NOMO-1 treated with DMSO at 0.1 percent for 48 hours (cell line): ENCODE measurements at regions not wholly inside any gene's neighbourhood (a gene's known extent, or its start where the extent isn't known, plus 50 kb on each side); places are given as distances from the start of the nearest gene placed in this dataset.

Experiments
- DNase-seq: peaks from one replicate; lab custom pipeline; 2025; ENCODE audit not compliant: unreplicated experiment; lab: John Stamatoyannopoulos, UW

DNA sequence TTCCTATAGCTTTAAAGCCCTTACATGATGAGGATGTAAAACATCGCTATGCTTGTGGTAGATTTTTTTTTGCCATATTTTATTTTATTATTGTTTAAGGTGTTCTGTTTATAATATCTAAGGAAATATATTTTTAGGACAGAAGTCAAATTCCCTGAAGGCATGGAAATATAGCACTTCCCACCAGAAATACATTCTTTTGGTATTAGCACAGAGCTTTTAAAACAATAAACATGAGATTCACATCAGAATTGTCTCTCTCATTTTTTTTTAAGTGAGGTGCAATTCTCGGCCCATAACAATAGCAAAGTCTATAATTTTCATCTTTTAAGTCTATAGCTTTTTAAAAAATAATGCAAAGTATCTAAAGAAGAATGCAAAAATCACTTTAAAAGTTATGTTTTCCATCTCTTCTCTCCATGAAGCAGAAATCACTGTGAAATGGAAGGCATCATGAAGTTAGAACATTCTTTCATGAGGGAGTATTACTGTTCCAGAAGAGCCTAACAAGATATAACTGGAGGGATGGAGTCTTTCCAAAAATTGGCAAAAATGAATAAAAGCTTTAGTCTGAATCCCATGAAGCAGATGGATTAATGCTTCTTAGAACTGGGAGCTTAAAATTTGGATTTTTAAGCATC is 283.6 kb upstream of the TRIB2 start:
- no peak for DNase-seq

- DNase-seq, result no peak
Observed at GRCh38 chr2:12433626-12433990, 283.1 kb upstream of the TRIB2 start.

- no peak for DNase-seq
Observed at GRCh38 chr2:12434630-12435098, 282.1 kb upstream of the TRIB2 start.

DNA sequence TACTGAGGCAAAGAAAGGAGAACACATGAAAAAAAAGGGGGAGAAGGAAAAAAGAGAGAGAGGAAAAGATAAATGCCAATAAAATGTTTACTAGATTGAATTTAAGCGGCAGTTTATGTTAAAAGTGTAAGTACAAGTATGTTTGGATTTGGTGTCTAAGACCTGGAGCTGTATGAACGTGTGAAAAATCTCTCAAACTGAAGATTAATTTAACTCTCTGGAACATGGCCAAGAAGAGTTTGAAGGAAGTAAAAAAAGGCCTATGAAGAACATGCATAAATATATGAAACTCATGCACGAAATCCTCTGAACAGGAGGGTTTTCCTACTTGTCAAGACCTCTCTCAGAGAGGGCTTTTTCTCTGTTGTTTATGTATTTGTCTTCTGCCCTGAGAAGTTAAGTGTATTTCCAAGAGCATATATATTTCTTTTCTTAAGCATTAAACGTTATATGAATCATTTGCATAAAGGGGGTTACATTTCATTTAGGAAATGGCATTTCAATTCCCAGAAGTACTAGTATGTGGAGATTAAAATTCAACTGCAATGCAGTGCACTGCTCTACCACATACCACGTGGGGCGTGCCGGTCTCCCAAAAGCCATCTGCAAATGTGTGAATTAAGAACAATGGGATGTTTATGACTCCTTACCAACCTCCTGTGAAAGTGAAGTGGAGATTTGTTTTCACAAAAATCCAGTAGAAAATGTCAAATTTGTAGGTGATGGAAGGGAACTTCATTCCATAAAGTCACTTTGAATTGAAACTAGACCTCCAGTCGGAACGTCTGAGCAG is 281.1 kb upstream of the TRIB2 start:
- no peak for DNase-seq

DNA sequence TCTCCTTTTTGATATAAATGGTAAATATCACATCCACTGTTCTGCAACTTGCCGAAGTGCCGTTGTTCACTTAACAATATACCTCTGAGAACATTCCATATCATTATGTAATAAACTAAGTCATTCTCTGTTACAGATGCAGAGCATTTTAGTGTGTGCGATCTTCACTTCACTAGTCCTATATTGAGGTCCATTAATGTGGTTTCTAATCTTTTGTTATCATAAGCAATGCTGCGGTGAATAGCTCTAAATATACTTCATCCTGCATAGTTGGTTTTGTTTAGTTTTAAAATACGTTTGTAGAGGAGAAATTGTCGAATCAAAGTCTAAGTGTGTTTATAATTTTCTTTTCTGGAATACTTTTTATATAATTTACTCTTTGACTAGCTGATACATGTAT is 280.3 kb upstream of the TRIB2 start:
- DNase-seq, result no peak

GRCh38 chr2:12436935-12437561 is 279.7 kb upstream of the TRIB2 start:
- no peak for DNase-seq

DNA sequence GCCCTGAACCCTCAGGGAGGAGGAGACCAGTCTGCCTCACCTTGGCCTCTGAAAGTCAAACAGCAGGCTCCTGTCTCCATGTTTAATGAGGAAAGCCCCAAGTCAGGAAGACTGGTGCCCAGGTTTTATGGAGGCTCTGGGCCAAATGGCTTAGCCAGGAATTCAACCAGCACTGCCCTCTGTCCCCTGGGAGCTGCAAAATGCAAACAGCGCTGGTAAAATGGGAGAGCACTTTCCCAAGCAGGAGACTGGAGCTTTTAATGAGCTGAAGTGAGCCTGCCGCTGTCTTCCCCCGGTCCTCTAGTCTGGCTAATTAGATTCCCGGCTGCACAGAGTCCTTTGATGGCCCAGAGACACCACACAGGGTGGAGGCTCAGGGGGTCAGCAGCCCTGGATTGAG is 276.0 kb upstream of the TRIB2 start:
- no peak for DNase-seq

DNA sequence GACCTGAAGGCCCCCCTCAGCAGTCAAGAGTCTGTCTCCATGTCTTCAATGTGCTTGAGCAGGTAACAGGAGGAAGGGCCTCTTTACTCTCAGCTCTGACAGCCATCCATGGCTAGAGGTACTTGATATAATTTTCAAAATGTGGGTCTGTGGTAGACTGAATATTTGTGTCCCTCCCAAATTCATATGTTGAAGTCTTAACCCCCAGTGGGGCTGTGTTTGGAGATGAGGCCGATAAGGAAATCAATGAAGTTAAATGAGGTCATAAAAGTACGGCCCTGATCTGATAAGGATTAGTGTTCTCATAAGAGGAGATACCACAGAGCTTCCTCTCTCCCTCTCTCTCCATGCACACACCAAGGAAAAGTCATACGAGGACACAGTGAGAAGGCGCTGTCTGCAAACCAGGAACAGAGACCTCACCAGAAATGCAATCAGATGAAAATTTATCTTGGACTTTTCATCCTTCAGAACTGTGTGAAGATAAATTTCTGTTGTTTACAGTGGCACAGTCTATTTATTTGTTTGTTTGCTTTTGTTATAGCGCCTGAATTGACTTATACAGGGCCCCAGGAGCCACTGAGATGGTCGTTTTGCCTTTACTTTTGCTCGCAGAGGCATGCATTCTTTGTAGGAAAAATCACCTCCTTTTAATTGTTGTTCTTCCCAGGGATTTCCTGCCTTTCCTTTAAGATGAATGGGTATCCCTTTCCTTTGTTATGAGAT is 274.8 kb upstream of the TRIB2 start:
- DNase-seq, result no peak

DNA sequence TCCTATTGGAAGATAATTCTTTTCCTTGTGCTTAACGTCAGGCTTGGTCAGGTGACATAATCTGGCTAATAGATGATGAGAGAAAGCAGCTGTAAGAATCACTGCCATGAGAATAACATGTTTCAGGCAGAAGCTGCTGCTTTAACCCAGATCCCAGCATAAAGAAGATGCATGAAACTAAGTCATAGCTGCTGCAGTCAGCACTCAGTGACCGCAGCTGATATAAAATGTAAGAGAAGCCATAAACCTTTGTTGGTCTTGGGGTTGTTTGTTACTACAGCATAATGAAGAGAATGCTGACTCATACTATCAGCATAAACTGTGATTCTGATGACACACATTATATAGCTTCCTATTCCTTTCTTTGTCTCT is 274.3 kb upstream of the TRIB2 start:
- DNase-seq, result no peak

- no peak for DNase-seq
Observed at GRCh38 chr2:12448846-12449505, 267.8 kb upstream of the TRIB2 start.

DNA sequence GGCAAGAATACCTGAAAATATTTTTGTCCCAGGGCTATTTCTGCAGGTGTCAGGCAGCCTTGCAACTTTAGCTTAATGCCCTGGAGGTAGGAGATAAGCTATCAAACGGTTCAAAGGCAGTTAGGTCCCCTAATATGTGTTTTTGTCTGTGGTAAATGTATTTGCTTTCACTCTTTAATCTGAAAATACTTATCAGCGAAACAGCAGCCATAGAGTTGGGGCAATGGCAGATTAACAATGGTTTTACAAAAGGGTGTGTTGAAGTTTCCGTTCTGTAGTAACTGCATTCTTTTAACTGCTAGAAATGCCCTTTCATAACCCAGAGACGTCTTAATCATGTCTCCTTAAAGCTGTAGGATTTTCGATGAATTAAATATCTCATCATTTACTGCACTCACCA is 265.0 kb upstream of the TRIB2 start:
- peak; percentile 39 for DNase-seq

GRCh38 chr2:12452185-12452584 is 264.6 kb upstream of the TRIB2 start:
- DNase-seq, result peak; percentile 82

GRCh38 chr2:12453731-12454130 is 263.0 kb upstream of the TRIB2 start:
- DNase-seq, result no peak

DNA sequence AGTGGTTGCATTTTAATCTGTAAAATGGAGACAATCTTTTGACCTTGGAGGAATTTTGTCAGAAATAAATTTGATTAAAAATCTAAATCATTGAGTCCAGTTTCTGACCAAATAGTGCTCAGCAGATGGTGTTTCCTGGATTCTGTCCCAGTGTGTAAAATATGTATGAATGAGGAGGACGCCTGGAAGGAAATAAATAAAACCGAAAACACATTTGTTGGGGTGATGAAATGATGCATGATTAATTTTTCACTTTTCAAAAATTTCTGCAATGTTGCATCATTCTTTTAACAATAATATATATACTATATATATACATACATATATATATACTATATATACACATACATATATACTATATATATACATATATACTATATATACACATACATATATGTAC is 261.1 kb upstream of the TRIB2 start:
- no peak for DNase-seq

GRCh38 chr2:12456293-12457106 is 260.2 kb upstream of the TRIB2 start:
- peak; percentile 99 for DNase-seq

GRCh38 chr2:12457831-12458230 is 258.9 kb upstream of the TRIB2 start:
- DNase-seq, result no peak

DNA sequence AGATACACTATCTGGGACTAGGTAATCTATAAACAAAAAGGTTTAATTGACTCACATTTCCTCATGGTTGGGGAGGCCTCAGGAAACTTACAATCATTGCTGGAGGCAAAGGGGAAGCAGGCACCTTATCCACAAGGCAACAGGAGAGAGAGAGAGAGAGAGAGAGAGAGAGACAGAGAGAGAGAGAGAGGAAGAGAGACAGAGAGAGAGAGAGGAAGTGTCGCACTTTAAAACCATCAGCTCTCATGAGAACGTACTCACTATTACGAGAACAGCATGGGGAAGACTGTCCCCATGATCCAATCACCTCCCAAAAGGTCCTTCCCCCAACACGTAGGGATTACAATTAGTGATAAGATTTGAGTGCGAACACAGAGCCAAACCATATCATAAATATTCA is 253.5 kb upstream of the TRIB2 start:
- no peak for DNase-seq

DNA sequence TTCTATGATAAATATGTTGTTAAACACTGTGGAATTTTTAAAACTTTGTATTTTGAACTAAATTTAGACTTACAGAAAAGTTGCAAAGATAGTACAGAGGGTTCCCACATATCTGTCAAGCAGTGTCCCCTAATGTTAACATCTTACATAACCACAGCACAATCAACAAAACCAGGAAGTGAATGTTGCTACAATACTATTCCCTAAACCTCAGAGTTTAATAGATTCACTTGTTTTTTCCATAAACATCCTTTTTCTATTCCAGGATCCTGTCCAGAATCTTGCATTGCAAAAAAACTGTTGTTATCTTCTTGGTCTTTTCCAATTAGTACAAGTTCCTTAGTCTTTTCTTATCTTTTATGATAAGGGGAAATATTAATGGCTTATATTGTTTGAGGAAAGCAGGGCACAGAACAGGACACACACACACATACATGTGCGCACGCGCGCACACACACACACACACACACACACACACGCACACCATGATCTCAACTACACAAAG is 251.1 kb upstream of the TRIB2 start:
- peak; percentile 27 for DNase-seq

DNA sequence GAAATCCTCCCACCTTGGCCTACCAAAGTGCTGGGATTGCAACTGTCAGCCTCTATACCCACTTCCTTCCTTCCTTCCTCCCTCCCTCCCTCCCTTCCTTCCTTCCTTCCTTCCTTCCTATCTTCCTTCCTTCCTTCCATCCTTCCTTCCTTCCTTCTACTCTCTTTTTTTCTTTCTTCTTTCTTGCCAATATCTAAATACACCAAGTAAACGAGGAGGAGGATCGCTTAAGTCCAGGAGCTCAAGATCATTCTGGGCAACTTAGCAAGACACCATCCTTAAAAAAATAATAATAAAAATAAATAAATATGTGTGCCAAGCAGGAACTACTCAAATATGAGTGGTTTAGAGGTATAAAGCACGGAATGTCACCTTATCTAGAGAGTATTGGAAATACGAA is 249.4 kb upstream of the TRIB2 start:
- no peak for DNase-seq

DNA sequence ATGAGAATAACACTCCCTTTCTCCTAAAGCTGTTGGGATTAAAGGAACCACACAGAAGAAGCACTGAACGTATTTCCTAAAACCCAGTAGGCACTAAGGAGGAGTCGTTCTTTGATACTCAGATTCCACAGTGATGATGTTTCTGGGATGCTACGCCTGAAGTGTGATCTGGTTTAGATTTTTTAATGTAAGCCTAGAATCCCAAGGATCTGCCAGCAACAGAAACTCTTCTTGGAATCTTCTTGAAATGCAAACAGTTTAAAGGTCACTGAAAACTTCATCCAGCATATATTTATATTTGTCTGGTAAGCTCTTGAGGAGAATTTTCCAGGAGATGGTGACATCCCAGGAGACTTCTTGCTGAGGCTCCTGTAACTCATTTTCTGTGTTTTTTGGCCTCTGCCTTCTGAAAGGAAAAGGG is 247.6 kb upstream of the TRIB2 start:
- no peak for DNase-seq
